ENCODE measurements at regions not wholly inside any gene's neighbourhood (a gene's known extent, or its start where the extent isn't known, plus 50 kb on each side); places are given as distances from the start of the nearest gene placed in this dataset.
"Not testable (repeated sequence)": the region's sequence is repeated elsewhere in the genome, so short reads cannot be mapped to it uniquely, and the experiment has no call there.

- no peak overlapping the region for H3K27ac ChIP-seq
- H3K4me3 ChIP-seq: no peak overlapping the region
These were observed 160.7 kb downstream of the EBLN2 start for GRCh38 chr3:73222126-73222525.

DNA sequence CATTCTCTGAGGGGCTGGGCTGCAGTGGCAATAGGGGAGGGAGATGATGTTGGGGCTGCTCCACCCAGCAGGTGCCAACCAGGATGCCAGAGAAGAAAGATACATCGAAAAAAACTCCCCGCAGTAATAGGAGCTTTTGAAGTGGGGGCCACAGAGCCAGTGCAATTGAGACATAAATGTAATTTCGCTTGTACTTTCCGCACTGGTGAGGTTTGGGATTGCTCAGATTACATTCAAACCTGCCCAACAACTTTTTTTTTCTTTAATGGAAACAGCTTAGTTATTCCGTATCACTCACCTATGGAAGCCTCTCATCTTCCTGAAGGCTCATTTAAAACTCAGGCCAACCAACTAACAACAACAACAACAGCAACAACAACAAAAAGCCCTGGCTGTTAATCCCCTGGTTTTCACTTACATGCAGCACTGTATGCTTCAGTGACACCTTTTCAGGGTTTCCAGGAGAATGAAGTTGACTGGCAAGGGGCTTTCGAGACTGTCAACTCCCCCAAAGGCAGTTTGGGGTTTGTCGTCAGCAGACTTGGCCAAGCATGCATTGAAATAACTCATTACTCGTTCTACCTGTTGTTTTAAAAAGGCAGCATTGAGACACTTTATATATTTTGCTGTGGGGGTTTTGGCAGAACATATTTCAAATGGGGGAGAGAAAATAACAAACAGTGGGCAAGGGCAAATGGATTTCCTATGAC, 163.8 kb downstream of the EBLN2 start:
- no peak overlapping the region for H3K4me3 ChIP-seq
- H3K27ac ChIP-seq: peak overlapping the region in 1 of 21 experiments; percentile 21

- H3K4me3 ChIP-seq: no peak overlapping the region
- no peak overlapping the region for H3K27ac ChIP-seq
These were observed 164.5 kb downstream of the EBLN2 start for GRCh38 chr3:73225991-73226390.

DNA sequence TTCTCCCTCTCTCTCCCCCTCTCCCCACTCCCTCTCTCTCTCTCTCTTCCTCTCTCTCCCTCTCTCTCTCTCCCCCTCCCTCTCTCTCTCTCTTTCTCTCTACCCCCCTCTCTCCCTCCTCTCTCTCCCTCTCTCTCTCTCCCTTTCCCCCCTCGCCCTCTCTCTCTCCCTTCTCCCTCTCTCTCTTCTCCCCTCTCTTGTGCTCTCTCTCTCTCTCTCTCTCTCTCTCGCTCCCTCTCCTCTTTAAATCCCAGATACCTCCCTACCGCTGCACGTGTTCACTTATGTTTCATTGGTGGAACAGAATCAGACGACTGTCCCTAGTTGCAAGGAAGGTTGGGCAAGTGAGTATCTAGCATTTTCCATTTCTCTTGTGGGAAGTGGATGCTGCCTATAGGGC, 166.5 kb downstream of the EBLN2 start:
- Histone ChIP-seq H3K4me3 (no peak overlapping the region), H3K27ac (peak overlapping the region in 3 of 21 experiments; percentile 11 to 37 (median 34))

DNA sequence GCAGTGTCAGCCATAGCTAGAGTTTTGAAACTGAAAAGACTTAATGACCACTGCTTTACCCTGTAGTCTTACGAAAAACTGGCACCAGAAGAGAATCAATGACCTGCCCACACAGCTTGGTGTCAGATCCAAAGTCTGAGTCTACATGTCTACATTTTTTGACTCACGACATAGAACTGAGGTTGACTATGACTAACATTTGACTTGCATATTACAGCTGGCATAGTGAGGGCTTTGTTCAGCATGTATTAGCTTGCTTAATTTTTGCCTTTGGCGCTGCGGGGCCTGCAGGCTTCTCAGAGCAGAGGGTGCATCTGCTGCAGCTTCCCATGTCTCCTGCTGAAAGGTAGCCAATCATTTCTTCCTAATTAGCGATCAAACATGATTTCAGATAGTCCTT, 167.0 kb downstream of the EBLN2 start:
- Histone ChIP-seq H3K4me3 (no peak overlapping the region), H3K27ac (peak overlapping the region in 3 of 21 experiments; percentile 11 to 63 (median 42))

DNA sequence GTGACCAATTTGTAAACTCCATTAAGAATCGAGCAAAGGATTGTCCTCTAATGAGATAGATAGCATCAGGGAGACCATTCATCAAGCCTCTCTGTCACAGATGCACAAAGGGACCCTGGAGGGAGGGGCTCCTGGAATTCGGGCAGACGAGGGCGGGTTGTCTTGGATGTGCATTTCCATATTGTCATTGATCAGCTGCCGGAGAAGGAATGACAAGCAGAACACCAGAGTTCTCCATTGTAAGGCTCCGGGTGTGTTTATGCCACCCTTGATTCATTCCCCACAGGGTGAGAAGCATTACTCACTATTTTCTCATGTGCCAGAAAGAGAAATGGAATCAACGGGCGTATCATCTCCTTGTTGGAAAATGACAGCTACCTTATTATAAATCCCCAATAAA, 167.5 kb downstream of the EBLN2 start:
- Histone ChIP-seq H3K4me3 (no peak overlapping the region), H3K27ac (peak overlapping the region in 2 of 21 experiments; percentile 42 to 63)

DNA sequence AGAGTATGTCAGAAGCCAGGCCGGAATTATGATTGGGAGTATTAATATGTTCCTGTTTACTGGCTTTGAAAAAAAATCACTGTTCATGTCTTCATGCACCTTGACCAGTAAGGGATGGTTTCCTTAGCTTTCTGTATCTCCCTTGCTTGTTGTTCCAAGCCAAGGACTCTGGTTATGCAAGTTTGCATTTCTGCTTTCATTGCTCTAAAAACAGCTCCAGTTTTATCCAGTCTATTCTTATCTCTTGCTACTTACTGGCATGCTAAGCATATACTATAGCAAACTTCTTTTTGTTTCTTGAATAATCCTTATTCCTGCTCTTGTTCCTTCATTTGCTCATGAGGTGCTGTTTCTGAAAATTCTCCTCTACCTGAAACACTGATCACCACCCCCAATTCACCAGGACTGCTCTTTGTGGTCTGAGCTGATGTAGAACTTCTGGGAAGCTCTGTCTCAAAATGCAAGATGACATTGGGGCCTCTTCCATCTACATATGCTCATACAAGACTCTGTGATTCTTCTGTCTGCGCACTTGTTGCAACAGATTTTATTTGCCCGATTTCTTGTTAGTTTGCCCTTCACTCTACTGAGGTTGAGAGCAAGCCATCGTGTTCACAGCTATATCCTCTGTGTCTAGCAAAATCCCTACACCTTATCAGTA, 173.0 kb downstream of the EBLN2 start:
- Histone ChIP-seq H3K27ac (no peak overlapping the region), H3K4me3 (no peak overlapping the region)

- no peak overlapping the region for H3K4me3 ChIP-seq
- no peak overlapping the region for H3K27ac ChIP-seq
These were observed 174.3 kb downstream of the EBLN2 start for GRCh38 chr3:73235768-73236167.

DNA sequence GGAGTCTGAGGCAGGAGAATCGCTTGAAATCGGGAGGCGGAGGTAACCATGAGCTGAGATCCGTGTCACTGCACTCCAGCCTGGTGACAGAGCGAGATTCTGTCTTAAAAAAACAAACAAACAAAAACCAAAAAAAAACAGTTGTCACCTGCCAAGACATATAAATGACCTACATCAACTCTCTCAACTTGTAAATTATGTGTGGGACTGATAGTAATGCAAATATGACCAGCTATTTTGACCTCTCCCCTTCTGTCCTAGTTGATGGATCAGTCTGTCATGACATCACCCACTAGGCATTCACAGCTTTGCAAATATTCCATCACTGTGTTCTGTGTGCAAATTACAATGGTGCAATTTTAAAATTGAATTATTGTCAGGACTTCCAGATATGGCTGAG, 175.4 kb downstream of the EBLN2 start:
- Histone ChIP-seq H3K27ac (no peak overlapping the region), H3K4me3 (no peak overlapping the region)

DNA sequence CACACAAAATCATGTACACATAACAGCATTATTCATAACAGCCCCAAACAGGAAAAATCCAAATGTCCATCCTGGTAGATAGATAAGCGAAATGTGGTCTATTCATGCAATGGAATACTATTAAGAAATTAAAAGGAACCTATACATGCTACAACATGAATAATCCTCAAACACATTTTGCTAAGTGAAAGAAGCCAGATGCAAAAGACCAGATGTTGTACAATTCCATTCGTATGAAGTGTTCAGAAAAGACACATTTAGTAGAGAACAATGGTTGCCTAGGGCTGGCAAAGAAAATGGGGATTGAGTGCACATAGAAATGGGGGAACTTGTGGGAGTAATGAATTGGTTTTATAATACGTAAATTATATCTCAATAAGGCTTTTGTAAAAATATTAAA, 182.3 kb downstream of the EBLN2 start:
- no peak overlapping the region for H3K4me3 ChIP-seq
- H3K27ac ChIP-seq: no peak overlapping the region

- no peak overlapping the region for H3K27ac ChIP-seq
- no peak overlapping the region for H3K4me3 ChIP-seq
These were observed 184.0 kb downstream of the EBLN2 start for GRCh38 chr3:73245459-73245858.

DNA sequence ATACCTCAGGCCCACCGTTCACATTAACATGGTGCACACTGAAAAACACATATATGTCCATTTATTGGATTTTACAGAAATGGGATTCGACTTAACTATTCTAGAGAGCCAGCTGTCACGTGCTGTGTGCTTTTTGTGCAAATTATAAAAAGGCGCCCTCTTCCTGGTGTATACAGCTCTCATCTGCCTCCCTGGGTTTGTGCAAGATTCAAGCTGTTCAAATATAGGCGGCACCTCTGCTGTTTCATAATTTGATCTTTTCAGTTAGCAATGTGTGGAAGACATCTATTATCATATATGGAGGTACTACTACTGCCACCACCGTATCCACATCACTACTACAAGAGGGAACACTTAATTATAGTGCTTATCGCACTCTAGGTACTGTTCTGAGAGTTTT, 187.6 kb downstream of the EBLN2 start:
- H3K4me3 ChIP-seq: no peak overlapping the region

GRCh38 chr3:73254062-73254461, 192.6 kb downstream of the EBLN2 start:
- Histone ChIP-seq H3K27ac (no peak overlapping the region), H3K4me3 (no peak overlapping the region)

More for the DNA sequence above, 187.6 kb downstream of the EBLN2 start:
- no peak overlapping the region for H3K27ac ChIP-seq

GRCh38 chr3:73255609-73256029, 194.2 kb downstream of the EBLN2 start:
- H3K27ac ChIP-seq: no peak overlapping the region
- H3K4me3 ChIP-seq: no peak overlapping the region

GRCh38 chr3:73257186-73257585, 195.7 kb downstream of the EBLN2 start:
- H3K4me3 ChIP-seq: no peak overlapping the region
- no peak overlapping the region for H3K27ac ChIP-seq

DNA sequence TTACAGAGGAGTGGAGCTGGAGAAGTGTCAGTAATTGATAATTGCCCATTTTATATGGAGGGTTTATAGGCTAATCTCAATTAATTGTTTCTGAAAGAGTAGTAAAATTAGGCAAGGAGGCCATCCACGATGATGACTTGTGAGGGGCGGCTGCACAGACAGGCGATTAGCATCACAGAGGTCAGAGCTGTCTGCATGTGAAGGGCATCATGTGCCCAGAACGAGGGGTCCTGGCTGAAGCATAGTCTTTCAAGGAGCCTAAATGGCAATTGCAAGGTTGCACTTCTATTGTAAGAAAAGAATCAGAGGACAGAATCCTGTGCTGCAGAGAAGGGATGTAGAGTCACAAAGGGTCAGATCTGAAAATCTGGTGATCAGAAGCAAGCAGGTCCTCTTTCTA, 196.6 kb downstream of the EBLN2 start:
- H3K4me3 ChIP-seq: no peak overlapping the region
- H3K27ac ChIP-seq: no peak overlapping the region

DNA sequence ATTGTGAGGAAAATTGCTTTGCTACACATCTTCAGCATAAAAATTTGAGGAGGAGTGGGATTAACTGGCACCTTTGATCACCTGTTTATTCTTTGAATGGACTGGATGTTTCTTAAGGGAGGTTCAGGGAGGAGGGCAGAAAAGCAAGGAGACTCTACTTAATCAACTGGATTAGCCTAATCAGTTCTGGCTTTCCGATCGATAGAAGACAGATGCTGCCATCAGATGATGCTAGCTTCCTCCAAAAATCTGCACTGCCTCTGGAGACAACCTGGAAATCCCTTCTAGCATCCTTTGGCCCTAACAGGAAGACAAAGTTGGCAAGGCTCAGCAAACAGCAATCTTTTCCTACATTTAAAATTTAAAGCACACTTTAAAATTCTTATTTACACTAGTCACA, 197.8 kb downstream of the EBLN2 start:
- H3K27ac ChIP-seq: no peak overlapping the region
- no peak overlapping the region for H3K4me3 ChIP-seq

DNA sequence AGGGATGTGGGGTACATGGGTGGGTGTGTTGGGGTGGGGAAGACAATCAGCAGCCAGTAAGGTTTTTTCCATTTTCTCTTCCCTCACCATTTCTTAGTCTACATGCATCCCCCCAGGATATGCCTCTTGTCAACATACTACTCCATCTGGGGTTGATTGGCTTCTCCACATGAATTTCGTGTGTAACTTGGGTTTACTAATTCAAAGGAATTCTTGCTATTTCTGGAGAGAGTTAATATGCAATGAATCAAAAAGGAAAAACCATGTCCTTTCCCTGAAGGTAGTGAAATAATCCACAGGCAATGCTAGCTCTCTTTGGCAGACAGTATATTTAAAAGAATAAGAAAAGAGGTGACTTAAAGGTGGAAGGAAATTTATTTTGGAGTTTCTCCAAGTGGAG, 198.4 kb downstream of the EBLN2 start:
- Histone ChIP-seq H3K27ac (no peak overlapping the region), H3K4me3 (no peak overlapping the region)

- not testable (repeated sequence) for H3K27ac ChIP-seq, H3K4me3 ChIP-seq
These were observed 205.1 kb downstream of the EBLN2 start for GRCh38 chr3:73266558-73266957.

DNA sequence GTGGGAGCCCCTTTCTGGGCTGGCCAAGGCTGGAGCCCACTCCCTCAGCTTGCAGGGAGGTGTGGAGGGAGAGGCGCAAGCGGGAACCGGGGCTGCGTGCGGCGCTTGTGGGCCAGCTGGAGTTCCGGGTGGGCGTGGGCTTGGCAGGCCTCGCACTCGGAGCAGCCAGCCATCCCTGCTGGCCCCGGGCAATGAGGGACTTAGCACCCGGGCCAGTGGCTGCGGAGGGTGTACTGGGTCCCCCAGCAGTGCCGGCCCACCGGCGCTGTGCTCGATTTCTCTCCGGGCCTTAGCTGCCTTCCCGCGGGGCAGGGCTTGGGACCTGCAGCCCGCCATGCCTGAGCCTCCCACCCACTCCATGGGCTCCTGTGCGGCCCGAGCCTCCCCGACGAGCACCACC, 207.7 kb downstream of the EBLN2 start:
- H3K27ac ChIP-seq, H3K4me3 ChIP-seq: not testable (repeated sequence)

DNA sequence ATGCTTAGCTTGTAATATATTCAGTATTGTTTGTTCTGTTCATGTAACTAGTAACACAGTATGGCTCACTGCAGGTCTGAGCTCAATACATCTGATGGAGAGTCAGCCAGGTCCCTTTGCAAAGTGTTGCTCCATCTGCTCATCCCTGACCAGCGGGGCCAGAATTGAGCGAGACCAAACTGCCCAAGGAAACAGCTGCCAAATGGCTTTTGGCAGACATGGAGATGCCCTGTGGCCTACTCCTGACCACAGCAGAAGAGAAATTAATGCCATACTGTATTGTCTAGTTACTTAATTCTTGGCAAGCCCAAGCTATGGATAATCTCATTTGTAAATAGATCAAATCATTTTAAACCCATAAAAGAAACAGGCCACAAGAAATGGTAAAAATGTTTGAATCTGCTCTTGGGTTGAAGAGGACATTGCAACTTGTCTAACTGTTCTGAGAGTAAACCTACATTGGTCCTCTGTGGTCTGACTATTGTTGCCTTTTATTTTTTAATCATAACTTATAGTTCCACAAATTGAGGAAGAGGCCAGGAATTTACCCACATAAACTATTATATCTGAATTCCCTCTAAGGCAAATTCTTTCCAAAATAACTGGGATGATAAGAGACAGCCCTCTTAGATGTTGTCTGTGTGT, 209.5 kb downstream of the EBLN2 start:
- no peak overlapping the region for H3K27ac ChIP-seq
- no peak overlapping the region for H3K4me3 ChIP-seq
